Omental fat pad (tissue), 3 donors: ENCODE measurements at regions not wholly inside any gene's neighbourhood (a gene's known extent, or its start where the extent isn't known, plus 50 kb on each side); places are given as distances from the start of the nearest gene placed in this dataset.

Source experiments
- ATAC-seq: fragments of 150-250 bp; one replicate; pipeline ENCODE4 v1.9.1; 2016; ENCODE audit warnings: mild to moderate bottlenecking, moderate library complexity; ENCODE audit not compliant: low FRiP score
- DNase-seq: peaks from one replicate; pipeline ENCODE4 v3.0.0-alpha.2; 2019; ENCODE audit warnings: low spot score
- TF ChIP-seq, protein P1 (sequence below), 3 donors: fragments of 450-650 bp; IDR thresholded peaks; one replicate each; pipeline ENCODE4 v1.5.1; 2016 to 2017; ENCODE audit warnings: antibody characterized with exemption in 3 of 3, mild to moderate bottlenecking in 3 of 3, moderate library complexity in 2 of 3

DNA sequence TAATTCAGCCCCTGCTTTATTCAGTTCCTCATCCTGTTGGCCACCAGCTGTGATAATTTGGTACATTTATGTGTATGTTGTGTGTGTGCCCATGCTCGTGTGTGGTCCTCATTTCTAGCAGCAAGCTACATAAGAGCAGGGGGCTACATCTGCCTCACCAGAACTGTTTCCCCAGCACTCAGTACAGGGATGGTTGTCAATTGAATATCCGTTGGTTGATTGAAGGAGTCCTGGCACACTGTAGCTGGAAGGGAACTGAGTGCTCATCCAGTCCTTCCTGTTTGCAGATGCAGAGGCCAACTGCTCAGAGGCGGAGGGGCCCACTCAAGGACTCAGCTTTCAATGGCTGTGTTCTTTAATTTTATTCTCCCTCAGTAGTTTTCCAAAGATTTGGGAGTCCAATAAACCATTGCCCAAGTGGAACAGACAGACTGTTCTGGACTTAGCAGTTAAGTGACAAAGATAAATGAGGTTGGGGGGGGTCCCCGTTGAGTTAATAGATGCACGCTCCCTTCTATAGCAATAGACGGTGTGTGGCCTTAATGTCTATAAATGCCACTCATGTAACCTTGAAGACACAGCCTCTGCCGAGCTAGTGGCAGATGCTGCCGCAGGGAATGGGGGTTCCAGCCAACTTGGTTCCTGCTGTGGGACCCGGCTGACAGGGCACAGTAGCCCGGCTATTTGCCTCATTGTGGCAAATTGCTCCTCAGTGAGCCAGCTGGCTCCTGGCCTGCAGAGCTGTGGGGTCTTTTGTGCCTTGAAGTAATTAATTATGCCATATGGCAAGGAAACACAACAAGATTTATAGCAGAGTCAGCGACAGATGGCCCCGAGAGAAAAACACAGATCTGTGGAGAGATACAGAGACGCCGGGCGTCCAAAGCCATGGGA lies 71.4 kb upstream of the GRK3 start:
- no peak for ATAC-seq
- TF ChIP-seq, protein P1, sequence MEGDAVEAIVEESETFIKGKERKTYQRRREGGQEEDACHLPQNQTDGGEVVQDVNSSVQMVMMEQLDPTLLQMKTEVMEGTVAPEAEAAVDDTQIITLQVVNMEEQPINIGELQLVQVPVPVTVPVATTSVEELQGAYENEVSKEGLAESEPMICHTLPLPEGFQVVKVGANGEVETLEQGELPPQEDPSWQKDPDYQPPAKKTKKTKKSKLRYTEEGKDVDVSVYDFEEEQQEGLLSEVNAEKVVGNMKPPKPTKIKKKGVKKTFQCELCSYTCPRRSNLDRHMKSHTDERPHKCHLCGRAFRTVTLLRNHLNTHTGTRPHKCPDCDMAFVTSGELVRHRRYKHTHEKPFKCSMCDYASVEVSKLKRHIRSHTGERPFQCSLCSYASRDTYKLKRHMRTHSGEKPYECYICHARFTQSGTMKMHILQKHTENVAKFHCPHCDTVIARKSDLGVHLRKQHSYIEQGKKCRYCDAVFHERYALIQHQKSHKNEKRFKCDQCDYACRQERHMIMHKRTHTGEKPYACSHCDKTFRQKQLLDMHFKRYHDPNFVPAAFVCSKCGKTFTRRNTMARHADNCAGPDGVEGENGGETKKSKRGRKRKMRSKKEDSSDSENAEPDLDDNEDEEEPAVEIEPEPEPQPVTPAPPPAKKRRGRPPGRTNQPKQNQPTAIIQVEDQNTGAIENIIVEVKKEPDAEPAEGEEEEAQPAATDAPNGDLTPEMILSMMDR (IDR thresholded peaks at IDR 0.05) = no peak
- DNase-seq = no peak

DNA sequence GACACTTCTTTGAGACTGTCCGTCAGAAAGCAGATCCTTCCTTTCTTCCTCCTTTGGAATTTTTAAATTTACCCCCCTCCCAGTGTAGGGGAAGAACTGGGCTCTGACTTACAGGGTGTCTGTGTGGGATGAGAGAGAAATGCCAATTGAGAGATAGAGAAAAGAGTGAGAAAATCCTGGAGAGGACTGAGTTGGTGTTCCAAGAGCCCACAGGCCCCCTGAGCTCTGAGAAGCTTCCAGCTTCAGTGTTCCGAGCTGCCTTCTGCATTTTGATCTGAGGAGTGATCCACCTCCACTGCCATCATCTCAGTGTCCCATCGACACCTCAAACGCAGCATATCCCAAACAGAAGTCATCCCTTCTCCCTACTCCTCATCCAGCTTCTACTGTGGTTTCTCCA lies 70.7 kb upstream of the GRK3 start:
- DNase-seq (no peak), ATAC-seq (no peak)
- TF ChIP-seq, protein P1 (IDR thresholded peaks at IDR 0.05) = no peak

DNA sequence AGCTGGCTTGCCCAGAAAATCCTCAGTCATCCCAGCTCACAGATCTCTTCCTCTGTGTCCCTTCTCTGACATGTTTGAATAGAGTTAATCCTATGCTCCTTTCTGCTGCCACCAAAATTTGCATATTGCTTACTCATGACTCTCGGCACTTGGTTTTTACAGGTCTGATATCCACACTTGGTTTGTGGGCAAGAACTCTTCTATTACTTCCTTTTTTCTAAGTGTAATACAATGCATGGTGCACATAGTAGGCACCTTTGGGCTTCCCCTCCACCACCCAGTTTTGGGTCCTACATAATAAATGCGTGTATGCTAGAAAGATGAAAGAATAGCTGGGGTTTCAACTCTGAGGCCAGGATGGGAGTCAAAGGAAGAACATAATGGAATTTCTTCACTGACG lies 69.7 kb upstream of the GRK3 start:
- DNase-seq (no peak), ATAC-seq (no peak)

DNA sequence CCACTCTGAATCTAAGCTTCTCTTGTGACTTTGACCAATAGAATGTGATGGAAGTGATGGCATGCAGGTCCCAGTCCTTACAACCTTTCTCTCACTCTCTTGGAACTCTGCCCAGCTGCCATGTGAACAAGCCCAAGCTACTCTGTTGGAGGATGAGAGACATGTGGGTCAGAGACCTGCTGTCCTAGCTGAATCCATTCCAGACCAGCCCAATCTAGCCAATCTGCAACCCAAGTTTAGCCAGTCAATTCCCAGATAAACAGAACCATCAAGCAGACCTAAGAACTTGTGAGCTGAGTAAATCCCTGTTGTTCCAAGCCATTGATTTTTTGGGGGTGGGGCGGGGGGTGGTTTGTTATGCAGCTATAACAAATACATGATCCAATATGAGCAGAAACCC lies 69.2 kb upstream of the GRK3 start:
- no peak for ATAC-seq
- DNase-seq = no peak

More for the DNA sequence above, 69.7 kb upstream of the GRK3 start:
- TF ChIP-seq, protein P1 (IDR thresholded peaks at IDR 0.05) = no peak

DNA sequence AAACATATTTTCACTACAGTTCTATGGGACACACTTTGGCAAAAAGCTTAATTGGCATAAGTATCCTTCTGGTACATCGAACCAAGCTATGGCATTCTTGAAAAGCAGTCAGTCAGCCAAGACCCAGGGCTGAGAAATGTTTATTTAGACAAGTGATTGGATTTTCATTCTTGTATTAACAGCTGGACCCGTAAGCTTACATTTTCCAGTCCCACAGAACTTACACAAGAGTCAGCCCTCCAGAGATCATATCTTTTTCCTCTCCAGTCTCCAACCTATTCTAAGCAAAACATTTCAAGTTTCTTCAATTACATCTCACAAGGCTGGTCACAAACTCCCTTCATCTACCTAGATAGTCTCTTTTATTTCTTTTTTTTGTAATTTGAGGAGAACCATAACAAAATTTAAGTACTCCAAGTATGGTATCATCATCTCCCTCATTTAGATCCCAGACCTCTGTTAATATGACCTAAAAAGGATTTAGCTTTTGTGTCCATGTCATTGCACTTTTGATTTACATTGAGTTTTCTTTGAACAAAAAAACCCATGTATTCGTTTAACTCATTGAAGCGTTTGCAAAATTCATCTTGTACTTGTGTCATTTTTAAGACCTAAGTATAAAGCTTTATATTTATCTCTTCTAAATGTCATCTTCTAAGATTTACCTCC lies 67.9 kb upstream of the GRK3 start:
- DNase-seq (no peak), ATAC-seq (no peak)
- TF ChIP-seq, protein P1 (IDR thresholded peaks at IDR 0.05) = no peak

More for the DNA sequence above, 69.2 kb upstream of the GRK3 start:
- TF ChIP-seq, protein P1 (IDR thresholded peaks at IDR 0.05) = no peak

DNA sequence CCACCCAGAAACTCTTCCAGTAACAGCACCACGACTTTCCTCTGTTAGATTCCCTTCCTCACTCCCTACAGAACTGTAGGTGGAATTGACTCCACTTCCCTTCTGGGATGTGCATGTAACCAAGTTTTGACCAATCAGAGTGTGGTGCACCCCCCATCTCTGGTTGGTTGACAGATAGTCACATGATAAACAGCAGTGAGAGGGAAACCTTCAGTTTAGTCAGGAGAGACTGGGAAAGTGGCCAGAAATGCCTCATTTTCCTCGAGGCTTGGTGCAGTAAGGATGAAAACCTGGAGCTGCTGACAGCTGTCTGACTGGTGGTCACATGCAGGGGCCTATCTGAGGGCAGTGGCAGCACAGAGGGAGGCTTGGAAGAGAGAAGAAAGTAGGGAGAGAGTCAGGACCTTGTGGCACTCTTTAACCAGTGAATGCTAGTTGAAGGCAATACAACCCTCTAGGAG lies 67.3 kb upstream of the GRK3 start:
- TF ChIP-seq, protein P1 (IDR thresholded peaks at IDR 0.05) = no peak
- DNase-seq (no peak), ATAC-seq (no peak)
